ENCODE measurements at regions not wholly inside any gene's neighbourhood (a gene's known extent, or its start where the extent isn't known, plus 50 kb on each side); places are given as distances from the start of the nearest gene placed in this dataset.
"Not testable (repeated sequence)": the region's sequence is repeated elsewhere in the genome, so short reads cannot be mapped to it uniquely, and the experiment has no call there.

GRCh38 chr17:31631766-31632165 lies 227.3 kb downstream of the COPRS start:
- Histone ChIP-seq H3K27ac (replicated peaks in 1 of 4) (no peak overlapping the region), H3K4me1 (peaks cover 0 to 6% (median 0%) of the 10 kb centered on the region in 4 donors), H3K27me3 (no peaks in the 10 kb centered on the region), H3K9me3 (peaks cover 0 to under 1% (median 0%) of the 10 kb centered on the region in 4 donors), H3K36me3 (no peaks in the 10 kb centered on the region), H3K4me3 (no peak overlapping the region)
- TF ChIP-seq POLR2AphosphoS5 (IDR thresholded peaks at IDR 0.05) (no peak), POLR2A (IDR thresholded peaks at IDR 0.05; ENCODE audit: low read depth) (no peak), EP300 (IDR thresholded peaks at IDR 0.05) (no peak)
- intact Hi-C loops (cut with DNase I): no loop called here
- no peak for DNase-seq (ENCODE audit: extremely low spot score)
- WGBS: 78% methylated on average over 3 of the region's 3 CpGs

GRCh38 chr17:31630866-31631265 lies 228.2 kb downstream of the COPRS start:
- H3K9me3 ChIP-seq; H3K4me1 ChIP-seq; DNase-seq (ENCODE audit: extremely low spot score); H3K36me3 ChIP-seq; intact Hi-C loops (cut with DNase I); H3K27ac ChIP-seq (replicated peaks in 1 of 4); H3K4me3 ChIP-seq; H3K27me3 ChIP-seq: not testable (repeated sequence)
- WGBS: 97% methylated on average over 8 of the region's 8 CpGs

GRCh38 chr17:31629696-31630470 lies 229.2 kb downstream of the COPRS start:
- no peak for DNase-seq (ENCODE audit: extremely low spot score)
- TF ChIP-seq POLR2A (IDR thresholded peaks at IDR 0.05; ENCODE audit: low read depth) (no peak), EP300 (IDR thresholded peaks at IDR 0.05) (no peak), POLR2AphosphoS5 (IDR thresholded peaks at IDR 0.05) (no peak), CTCF (IDR thresholded peaks at IDR 0.05) (no peak)
- Histone ChIP-seq H3K27ac (replicated peaks in 1 of 4) (no peak overlapping the region), H3K4me3 (no peak overlapping the region), H3K36me3 (no peaks in the 10 kb centered on the region), H3K27me3 (no peaks in the 10 kb centered on the region), H3K9me3 (peaks cover 0 to 17% (median 12%) of the 10 kb centered on the region in 4 donors), H3K4me1 (peaks cover 0 to 6% (median 0%) of the 10 kb centered on the region in 4 donors)
- intact Hi-C loops (cut with DNase I): no loop called here
- 64% methylated on average over 8 of the region's 8 CpGs for WGBS

- Histone ChIP-seq H3K36me3 (no peaks in the 10 kb centered on the region), H3K27me3 (no peaks in the 10 kb centered on the region), H3K4me1 (peaks cover 0 to 6% (median 0%) of the 10 kb centered on the region in 4 donors), H3K27ac (replicated peaks in 1 of 4) (no peak overlapping the region), H3K9me3 (peaks cover 0 to 27% (median 15%) of the 10 kb centered on the region in 4 donors), H3K4me3 (no peak overlapping the region)
- no peak for TF ChIP-seq EP300 (IDR thresholded peaks at IDR 0.05)
- no peak for TF ChIP-seq CTCF (IDR thresholded peaks at IDR 0.05)
- TF ChIP-seq POLR2AphosphoS5 (IDR thresholded peaks at IDR 0.05): no peak
- TF ChIP-seq POLR2A (IDR thresholded peaks at IDR 0.05; ENCODE audit: low read depth): no peak
- WGBS: 94% methylated on average over 1 of the region's 1 CpG
- DNase-seq (ENCODE audit: extremely low spot score): no peak
- intact Hi-C loops (cut with DNase I): no loop called here
Measured at GRCh38 chr17:31627960-31628359, 231.1 kb downstream of the COPRS start.

GRCh38 chr17:31623990-31624389 lies 232.5 kb downstream of the RAB11FIP4 start:
- Histone ChIP-seq H3K4me1 (no peaks in the 10 kb centered on the region), H3K27ac (replicated peaks in 1 of 4) (no peak overlapping the region), H3K36me3 (no peaks in the 10 kb centered on the region), H3K4me3 (no peak overlapping the region), H3K9me3 (peaks cover 0 to 27% (median 15%) of the 10 kb centered on the region in 4 donors), H3K27me3 (no peaks in the 10 kb centered on the region)
- WGBS: 100% methylated on average over 1 of the region's 1 CpG
- intact Hi-C loops (cut with DNase I): no loop called here
- no peak for TF ChIP-seq CTCF (IDR thresholded peaks at IDR 0.05)
- no peak for TF ChIP-seq POLR2A (IDR thresholded peaks at IDR 0.05; ENCODE audit: low read depth)
- no peak for TF ChIP-seq EP300 (IDR thresholded peaks at IDR 0.05)
- no peak for TF ChIP-seq POLR2AphosphoS5 (IDR thresholded peaks at IDR 0.05)
- DNase-seq (ENCODE audit: extremely low spot score): no peak

All from esophagus muscularis mucosa (tissue), 4 donors.